A673 (cell line): ENCODE measurements at regions not wholly inside any gene's neighbourhood (a gene's known extent, or its start where the extent isn't known, plus 50 kb on each side); places are given as distances from the start of the nearest gene placed in this dataset.

Source experiments
- BruUV-seq: library from RNA; stranded (reverse); fragments of 400-500 nt; replicated peaks from 2 replicates; lab custom pipeline; 2021; lab: Mats Ljungman, UMichigan
- CTCF ChIA-PET: fragments of 300-600 bp; sonication (Branson Sonifier 250); formaldehyde crosslinking; loops from one replicate; lab custom pipeline; 2022; ENCODE audit warnings: antibody characterized with exemption; lab: Charles Lee
- POLR2A ChIA-PET: fragments of 300-600 bp; sonication (Branson Sonifier 250); formaldehyde crosslinking; loops from one replicate; lab custom pipeline; 2022; ENCODE audit warnings: antibody characterized with exemption; ENCODE audit not compliant: low non-redundant PET; lab: Charles Lee
- DNase-seq: peaks from one replicate; pipeline ENCODE4 v3.0.0-alpha.2; 2015; ENCODE audit warnings: low spot score
- H3K27ac ChIP-seq: fragments of 200-600 bp; sonication (generic); 2 replicates; pipeline ENCODE4 v1.5.1; 2016; ENCODE audit warnings: mixed run types, low read depth, mild to moderate bottlenecking, mixed read lengths, antibody characterized with exemption, low read length; ENCODE audit not compliant: poor library complexity, severe bottlenecking
- H3K27me3 ChIP-seq: fragments of 200-600 bp; sonication (generic); replicated peaks from 2 replicates; pipeline ENCODE4 v1.6.1; 2017; ENCODE audit warnings: mixed run types, low read depth, mild to moderate bottlenecking, mixed read lengths, antibody characterized with exemption, low read length; ENCODE audit not compliant: insufficient read depth, poor library complexity
- H3K36me3 ChIP-seq: fragments of 200-600 bp; sonication (generic); 2 replicates; pipeline ENCODE4 v1.6.1; 2016; ENCODE audit warnings: mixed run types, mild to moderate bottlenecking, mixed read lengths, antibody characterized with exemption, low read length; ENCODE audit not compliant: insufficient read depth, poor library complexity, severe bottlenecking
- H3K4me1 ChIP-seq: fragments of 200-600 bp; sonication (generic); 2 replicates; pipeline ENCODE4 v1.6.1; 2017; ENCODE audit warnings: mixed run types, mild to moderate bottlenecking, mixed read lengths, antibody characterized with exemption, low read length; ENCODE audit not compliant: insufficient read depth, poor library complexity, severe bottlenecking
- H3K4me3 ChIP-seq: fragments of 200-600 bp; sonication (generic); 2 replicates; pipeline ENCODE4 v1.5.1; 2016; ENCODE audit warnings: low read depth, mixed run types, mild to moderate bottlenecking, mixed read lengths, low read length; ENCODE audit not compliant: poor library complexity, severe bottlenecking
- H3K9me3 ChIP-seq: fragments of 200-600 bp; sonication (generic); 2 replicates; pipeline ENCODE4 v1.6.1; 2016; ENCODE audit warnings: mixed run types, low read depth, mild to moderate bottlenecking, mixed read lengths, antibody characterized with exemption, low read length; ENCODE audit not compliant: poor library complexity, severe bottlenecking
- CTCF ChIP-seq: fragments of 300-800, 200-600 bp; sonication (generic); conservative IDR thresholded peaks from 2 replicates; pipeline ENCODE4 v1.5.1; 2017; ENCODE audit warnings: low read depth, mild to moderate bottlenecking, antibody characterized with exemption, low read length, moderate library complexity, mixed read lengths
- EZH2 ChIP-seq: fragments of 200-600 bp; sonication (generic); IDR thresholded peaks from 2 replicates; pipeline ENCODE4 v1.6.1; 2017; ENCODE audit warnings: borderline replicate concordance, low read depth, mild to moderate bottlenecking, mixed read lengths, antibody characterized with exemption, low read length; ENCODE audit not compliant: poor library complexity, severe bottlenecking
- intact Hi-C: fragments of 100-400 bp; cut with micrococcal nuclease; formaldehyde crosslinking; loops from one replicate; pipeline ENCODE4 v1.10.0; 2022; ENCODE audit not compliant: unreplicated experiment

GRCh38 chr9:2494562-2494961 is 127.0 kb upstream of the VLDLR start:
- no TSS peak for BruUV-seq
- CTCF ChIA-PET = no interaction called here
- no peaks in the 10 kb centered on the region for H3K27me3 ChIP-seq
- no peak overlapping the region for H3K27ac ChIP-seq
- POLR2A ChIA-PET = no interaction called here
- no peaks in the 10 kb centered on the region for H3K4me1 ChIP-seq
- H3K9me3 ChIP-seq = no peaks in the 10 kb centered on the region
- H3K4me3 ChIP-seq = no peak overlapping the region
- H3K36me3 ChIP-seq = no peaks in the 10 kb centered on the region
- DNase-seq = no peak
- TF ChIP-seq EZH2 = no peak
- no peak for TF ChIP-seq CTCF
- intact Hi-C loops = loop anchor here (10.0 kb wide), 1 partner anchor 250 kb away; no protein-coding TSS in a partner anchor

- Histone ChIP-seq H3K4me3 (no peak overlapping the region), H3K27me3 (no peaks in the 10 kb centered on the region), H3K27ac (no peak overlapping the region), H3K4me1 (no peaks in the 10 kb centered on the region), H3K36me3 (no peaks in the 10 kb centered on the region), H3K9me3 (no peaks in the 10 kb centered on the region)
- DNase-seq = no peak
- no TSS peak for BruUV-seq
- intact Hi-C loops = loop anchor here (10.0 kb wide), 1 partner anchor 251 kb away; no protein-coding TSS in a partner anchor
- ChIA-PET POLR2A (no interaction called here), CTCF (no interaction called here)
- TF ChIP-seq CTCF (no peak), EZH2 (no peak)
Measured at GRCh38 chr9:2495221-2496005, 126.2 kb upstream of the VLDLR start.

GRCh38 chr9:2496169-2496568 is 125.4 kb upstream of the VLDLR start:
- no peaks in the 10 kb centered on the region for H3K4me1 ChIP-seq
- no peaks in the 10 kb centered on the region for H3K27me3 ChIP-seq
- POLR2A ChIA-PET = no interaction called here
- H3K36me3 ChIP-seq = no peaks in the 10 kb centered on the region
- no peaks in the 10 kb centered on the region for H3K9me3 ChIP-seq
- CTCF ChIA-PET = no interaction called here
- TF ChIP-seq EZH2 = no peak
- no peak for TF ChIP-seq CTCF
- H3K27ac ChIP-seq = no peak overlapping the region
- no TSS peak for BruUV-seq
- intact Hi-C loops = loop anchor here (10.0 kb wide), 1 partner anchor 251 kb away; no protein-coding TSS in a partner anchor
- H3K4me3 ChIP-seq = no peak overlapping the region
- DNase-seq = no peak
